Ishikawa (cell line): ENCODE measurements at regions not wholly inside any gene's neighbourhood (a gene's known extent, or its start where the extent isn't known, plus 50 kb on each side); places are given as distances from the start of the nearest gene placed in this dataset.

Source experiments
- CEBPB ChIP-seq: IDR thresholded peaks from 2 replicates; pipeline ENCODE4 v1.6.1; 2012
- CREB1 ChIP-seq: IDR thresholded peaks from 2 replicates; pipeline ENCODE4 v1.6.1; 2012; ENCODE audit warnings: low read depth
- EGR1 ChIP-seq: IDR thresholded peaks from 2 replicates; pipeline ENCODE4 v1.6.1; 2012
- EP300 ChIP-seq: IDR thresholded peaks from 2 replicates; pipeline ENCODE4 v1.6.1; 2012; ENCODE audit warnings: borderline replicate concordance
- MAX ChIP-seq: IDR thresholded peaks from 2 replicates; pipeline ENCODE4 v1.6.1; 2012
- NFIC ChIP-seq: IDR thresholded peaks from 2 replicates; pipeline ENCODE4 v1.6.1; 2012
- RAD21 ChIP-seq: IDR thresholded peaks from 2 replicates; pipeline ENCODE4 v1.6.1; 2012; ENCODE audit warnings: low read depth
- REST ChIP-seq: IDR thresholded peaks from 2 replicates; pipeline ENCODE4 v1.6.1; 2012; ENCODE audit warnings: low read depth, mild to moderate bottlenecking
- TAF1 ChIP-seq: IDR thresholded peaks from 2 replicates; pipeline ENCODE4 v1.6.1; 2012; ENCODE audit warnings: low read depth, mild to moderate bottlenecking
- TCF12 ChIP-seq: IDR thresholded peaks from 2 replicates; pipeline ENCODE4 v1.6.1; 2012; ENCODE audit warnings: low read depth
- TEAD4 ChIP-seq: IDR thresholded peaks from 2 replicates; pipeline ENCODE4 v1.6.1; 2012
- USF1 ChIP-seq: IDR thresholded peaks from 2 replicates; pipeline ENCODE4 v1.6.1; 2012
- YY1 ChIP-seq: IDR thresholded peaks from 2 replicates; pipeline ENCODE4 v1.6.1; 2012; ENCODE audit warnings: low read depth
- ZBTB7A ChIP-seq: IDR thresholded peaks from 2 replicates; pipeline ENCODE4 v1.6.1; 2012; ENCODE audit warnings: low read depth

GRCh38 chr14:86987966-86988365, 1005.0 kb downstream of the GALC start:
- TF ChIP-seq CEBPB = no peak
- no peak for TF ChIP-seq TAF1
- TF ChIP-seq EP300 = no peak
- no peak for TF ChIP-seq TEAD4
- no peak for TF ChIP-seq YY1
- TF ChIP-seq MAX = no peak
- TF ChIP-seq CREB1 = no peak
- no peak for TF ChIP-seq TCF12

DNA sequence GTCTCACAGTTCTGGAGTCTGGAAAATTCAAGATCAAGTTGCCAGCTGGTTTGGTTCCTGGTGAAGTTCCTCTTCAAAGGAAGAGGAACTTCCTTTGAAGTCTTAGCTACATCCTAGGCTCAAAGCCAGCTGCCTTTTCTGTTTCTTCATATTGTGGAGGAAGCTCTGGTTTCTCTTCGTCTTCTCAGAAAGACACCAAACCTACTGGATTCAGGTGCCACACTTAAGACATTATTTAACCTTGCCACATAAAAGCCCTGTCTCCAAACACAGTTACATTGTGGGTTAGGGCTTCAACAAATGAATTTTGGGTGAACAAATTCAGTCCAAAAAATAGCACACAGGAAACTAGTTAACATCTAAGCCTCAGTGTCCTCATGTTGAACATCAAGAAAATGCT, 1019.8 kb downstream of the GALC start:
- TF ChIP-seq USF1 (no peak), MAX (no peak), CREB1 (no peak), REST (no peak)

GRCh38 chr14:86971292-86971691, 1021.7 kb downstream of the GALC start:
- no peak for TF ChIP-seq MAX
- no peak for TF ChIP-seq RAD21
- TF ChIP-seq NFIC = no peak
- TF ChIP-seq USF1 = no peak
- TF ChIP-seq EGR1 = no peak
- TF ChIP-seq REST = no peak
- TF ChIP-seq TAF1 = no peak
- no peak for TF ChIP-seq YY1

- no peak for TF ChIP-seq RAD21
- TF ChIP-seq ZBTB7A = no peak
- no peak for TF ChIP-seq TAF1
- TF ChIP-seq USF1 = no peak
- no peak for TF ChIP-seq EP300
Measured at GRCh38 chr14:86961106-86961716, 1031.8 kb downstream of the GALC start.

GRCh38 chr14:86955771-86956354, 1037.1 kb downstream of the GALC start:
- TF ChIP-seq TAF1 (no peak), CEBPB (no peak), MAX (no peak), REST (no peak), NFIC (no peak), TEAD4 (no peak)
